Calu3 (cell line): ENCODE measurements at regions not wholly inside any gene's neighbourhood (a gene's known extent, or its start where the extent isn't known, plus 50 kb on each side); places are given as distances from the start of the nearest gene placed in this dataset.

Experiments used
- BruUV-seq: library from RNA; stranded (reverse); fragments of 400-500 nt; replicated peaks from 2 replicates; lab custom pipeline; 2021; lab: Mats Ljungman, UMichigan
- CTCF ChIA-PET: fragments of 300-600 bp; sonication (Branson Sonifier 250); formaldehyde crosslinking; loops from one replicate; lab custom pipeline; 2022; ENCODE audit warnings: antibody characterized with exemption; lab: Charles Lee
- DNase-seq: peaks from one replicate; pipeline ENCODE4 v3.0.0; 2022
- H3K27ac Mint-ChIP-seq: one replicate; pipeline ENCODE4 v1.8.0; 2022; ENCODE audit warnings: mixed read lengths; ENCODE audit not compliant: unreplicated experiment
- H3K27me3 Mint-ChIP-seq: one replicate; pipeline ENCODE4 v1.8.0; 2022; ENCODE audit warnings: mixed read lengths; ENCODE audit not compliant: unreplicated experiment
- H3K36me3 Mint-ChIP-seq: one replicate; pipeline ENCODE4 v1.8.0; 2022; ENCODE audit warnings: mild to moderate bottlenecking, moderate library complexity, mixed read lengths; ENCODE audit not compliant: insufficient read depth, unreplicated experiment
- H3K4me1 Mint-ChIP-seq: one replicate; pipeline ENCODE4 v1.8.0; 2022; ENCODE audit warnings: mild to moderate bottlenecking, low read depth, mixed read lengths; ENCODE audit not compliant: unreplicated experiment
- H3K4me3 Mint-ChIP-seq: one replicate; pipeline ENCODE4 v1.8.0; 2022; ENCODE audit warnings: mild to moderate bottlenecking, low read depth, moderate library complexity, mixed read lengths; ENCODE audit not compliant: unreplicated experiment
- H3K9me3 Mint-ChIP-seq: one replicate; pipeline ENCODE4 v1.8.0; 2022; ENCODE audit warnings: low read depth, mixed read lengths; ENCODE audit not compliant: unreplicated experiment
- CTCF ChIP-seq: fragments of 200-600 bp; IDR thresholded peaks from one replicate; pipeline ENCODE4 v1.8.0; 2022; ENCODE audit warnings: antibody characterized with exemption; ENCODE audit not compliant: unreplicated experiment
- intact Hi-C: fragments of 100-400 bp; cut with micrococcal nuclease; formaldehyde crosslinking; loops from one replicate; pipeline ENCODE4 v1.10.0; 2022; ENCODE audit not compliant: unreplicated experiment

GRCh38 chr10:128312250-128312649 is 186.0 kb upstream of the MKI67 start:
- DNase-seq: no peak
- no peak for TF ChIP-seq CTCF
- no peaks in the 10 kb centered on the region for H3K9me3 Mint-ChIP-seq
- no peak overlapping the region for H3K27ac Mint-ChIP-seq
- peaks cover 11% of the 10 kb centered on the region for H3K27me3 Mint-ChIP-seq
- no peak overlapping the region for H3K4me3 Mint-ChIP-seq
- CTCF ChIA-PET: no interaction called here
- intact Hi-C loops: no loop called here
- H3K4me1 Mint-ChIP-seq: no peaks in the 10 kb centered on the region
- no TSS peak for BruUV-seq
- H3K36me3 Mint-ChIP-seq: no peaks in the 10 kb centered on the region

- CTCF ChIA-PET: interaction anchor here (0.7 kb wide), 1 partner anchor 28 kb away, joined by 3 read pairs; no protein-coding TSS in a partner anchor
- intact Hi-C loops: no loop called here
- BruUV-seq: no TSS peak
- Mint-ChIP-seq H3K9me3 (no peaks in the 10 kb centered on the region), H3K4me3 (no peak overlapping the region), H3K36me3 (no peaks in the 10 kb centered on the region), H3K27me3 (peaks cover 11% of the 10 kb centered on the region), H3K4me1 (no peaks in the 10 kb centered on the region), H3K27ac (no peak overlapping the region)
- no peak for TF ChIP-seq CTCF
- no peak for DNase-seq
Observed at GRCh38 chr10:128314686-128315085, 188.5 kb upstream of the MKI67 start.

GRCh38 chr10:128316121-128316726 is 190.0 kb upstream of the MKI67 start:
- Mint-ChIP-seq H3K4me1 (no peaks in the 10 kb centered on the region), H3K36me3 (no peaks in the 10 kb centered on the region), H3K4me3 (no peak overlapping the region), H3K27me3 (peaks cover 11% of the 10 kb centered on the region), H3K27ac (no peak overlapping the region), H3K9me3 (no peaks in the 10 kb centered on the region)
- CTCF ChIA-PET: no interaction called here
- no peak for TF ChIP-seq CTCF
- BruUV-seq: no TSS peak
- no peak for DNase-seq
- intact Hi-C loops: no loop called here

GRCh38 chr10:128316925-128317324 is 190.7 kb upstream of the MKI67 start:
- BruUV-seq: no TSS peak
- CTCF ChIA-PET: no interaction called here
- no peak overlapping the region for H3K27ac Mint-ChIP-seq
- no peak for DNase-seq
- TF ChIP-seq CTCF: no peak
- intact Hi-C loops: no loop called here
- H3K9me3 Mint-ChIP-seq: no peaks in the 10 kb centered on the region
- no peaks in the 10 kb centered on the region for H3K36me3 Mint-ChIP-seq
- no peak overlapping the region for H3K4me3 Mint-ChIP-seq
- no peaks in the 10 kb centered on the region for H3K4me1 Mint-ChIP-seq
- peaks cover 11% of the 10 kb centered on the region for H3K27me3 Mint-ChIP-seq
